Activated T-cell treated with anti-CD3 and anti-CD28 coated beads for 4 hours (primary cell): ENCODE measurements at regions not wholly inside any gene's neighbourhood (a gene's known extent, or its start where the extent isn't known, plus 50 kb on each side); places are given as distances from the start of the nearest gene placed in this dataset.
"Not testable (repeated sequence)": the region's sequence is repeated elsewhere in the genome, so short reads cannot be mapped to it uniquely, and the experiment has no call there.

Experiments
- DNase-seq: peaks from one replicate; pipeline ENCODE4 v3.0.0-alpha.2; 2020

DNA sequence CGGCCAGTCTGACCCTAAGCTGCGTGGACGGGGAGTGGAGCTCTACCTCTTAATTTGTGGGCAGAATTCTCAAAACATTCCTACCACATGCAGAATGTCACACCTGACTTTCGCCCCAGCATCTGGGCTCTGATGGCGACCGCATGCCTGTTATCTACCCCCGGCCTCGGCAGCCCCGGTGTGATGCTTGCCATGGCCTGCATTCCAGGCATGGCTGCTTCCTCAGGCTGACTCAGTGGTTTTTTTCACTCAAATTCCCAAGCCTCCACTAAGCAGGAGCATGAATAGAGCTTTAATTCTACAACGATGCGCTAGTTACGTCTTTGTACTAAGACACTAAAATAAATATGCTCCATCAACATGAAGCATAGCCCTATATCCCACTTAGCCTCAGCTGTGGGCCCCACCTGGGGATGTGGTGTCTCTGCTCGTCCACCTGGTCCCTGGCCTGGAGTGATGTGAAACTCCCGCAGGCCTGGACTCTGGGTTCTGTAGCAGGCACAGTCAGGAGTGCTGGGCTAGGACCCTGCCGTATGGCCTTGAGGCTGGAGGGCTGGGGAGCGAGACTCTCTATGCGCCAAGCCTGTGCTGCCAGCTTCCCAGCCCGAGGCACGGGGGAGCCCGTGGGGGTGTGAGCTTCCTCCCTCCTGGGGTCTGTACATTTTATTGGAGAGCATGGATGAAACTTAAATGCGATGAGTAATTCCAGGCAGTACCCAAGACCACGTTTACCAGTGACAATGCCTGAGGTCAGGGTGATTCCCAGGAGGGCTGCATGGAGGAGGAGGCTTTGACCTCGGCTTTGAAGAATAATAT, 153.2 kb downstream of the CTTN start:
- DNase-seq = no peak

DNA sequence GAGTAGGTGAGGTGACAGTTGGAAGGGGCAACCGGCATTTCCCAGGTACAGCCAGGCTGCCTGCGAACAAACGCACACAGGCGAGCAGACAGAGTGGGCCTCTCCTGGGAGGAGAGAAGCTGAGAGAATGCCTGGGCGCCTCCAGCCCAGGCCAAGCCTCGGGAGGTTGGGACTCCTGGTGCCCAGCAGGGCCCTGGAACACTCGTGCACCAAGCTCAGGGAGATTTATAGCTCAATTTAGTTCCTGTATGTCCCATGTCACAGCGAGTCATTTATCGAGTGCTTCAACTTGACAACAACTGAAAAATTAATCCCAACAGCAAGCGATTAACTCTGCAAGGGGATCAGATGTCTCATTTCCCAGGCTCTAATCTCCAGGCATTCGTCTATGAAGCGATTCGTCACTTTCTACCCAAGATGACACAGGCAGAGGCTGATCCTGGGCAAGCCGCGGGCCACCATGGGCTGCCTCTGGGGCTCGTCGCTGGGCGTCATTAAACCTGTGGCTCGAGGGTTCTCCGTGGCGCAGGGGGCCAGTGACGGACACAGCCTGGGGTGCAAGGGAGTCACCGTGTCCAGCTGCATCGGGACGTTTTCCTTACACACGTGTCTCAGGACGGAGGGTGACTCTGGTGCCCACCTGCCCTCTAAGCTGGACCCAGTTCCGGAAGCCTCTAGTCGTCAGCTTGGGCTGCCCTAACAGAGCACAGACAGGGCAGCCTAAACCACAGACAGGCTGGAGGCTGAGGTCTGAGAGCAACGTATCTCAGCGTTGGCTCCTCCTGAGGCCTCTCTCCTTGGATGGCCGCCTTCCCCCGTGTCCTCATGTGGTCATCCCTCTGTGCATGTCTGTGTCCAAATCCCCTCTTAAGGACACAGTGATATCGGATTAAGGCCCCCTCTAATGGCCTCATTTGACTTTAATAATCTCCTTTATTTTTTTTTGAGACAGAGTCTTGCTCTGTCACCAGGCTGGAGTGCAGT, 154.1 kb downstream of the CTTN start:
- DNase-seq = no peak

DNA sequence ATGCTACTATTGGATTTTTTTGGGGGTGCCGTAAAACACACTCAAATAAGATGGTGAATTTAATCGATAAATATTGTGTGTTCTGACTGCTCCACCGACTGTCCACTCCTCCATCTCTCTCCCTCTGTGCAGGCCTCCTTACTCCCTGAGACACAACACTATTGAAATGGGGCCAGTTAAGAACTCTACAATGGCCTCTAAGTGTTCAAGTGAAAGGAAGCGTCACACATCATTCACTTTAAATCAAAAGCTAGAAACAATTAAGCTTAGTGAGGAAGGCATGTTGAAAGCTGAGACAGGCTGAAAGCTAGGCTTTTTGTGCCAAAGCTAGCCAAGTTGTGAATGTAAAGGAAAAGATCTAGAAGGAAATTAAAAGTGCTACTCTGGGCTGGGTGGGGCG, 156.7 kb downstream of the CTTN start:
- DNase-seq = no peak

DNA sequence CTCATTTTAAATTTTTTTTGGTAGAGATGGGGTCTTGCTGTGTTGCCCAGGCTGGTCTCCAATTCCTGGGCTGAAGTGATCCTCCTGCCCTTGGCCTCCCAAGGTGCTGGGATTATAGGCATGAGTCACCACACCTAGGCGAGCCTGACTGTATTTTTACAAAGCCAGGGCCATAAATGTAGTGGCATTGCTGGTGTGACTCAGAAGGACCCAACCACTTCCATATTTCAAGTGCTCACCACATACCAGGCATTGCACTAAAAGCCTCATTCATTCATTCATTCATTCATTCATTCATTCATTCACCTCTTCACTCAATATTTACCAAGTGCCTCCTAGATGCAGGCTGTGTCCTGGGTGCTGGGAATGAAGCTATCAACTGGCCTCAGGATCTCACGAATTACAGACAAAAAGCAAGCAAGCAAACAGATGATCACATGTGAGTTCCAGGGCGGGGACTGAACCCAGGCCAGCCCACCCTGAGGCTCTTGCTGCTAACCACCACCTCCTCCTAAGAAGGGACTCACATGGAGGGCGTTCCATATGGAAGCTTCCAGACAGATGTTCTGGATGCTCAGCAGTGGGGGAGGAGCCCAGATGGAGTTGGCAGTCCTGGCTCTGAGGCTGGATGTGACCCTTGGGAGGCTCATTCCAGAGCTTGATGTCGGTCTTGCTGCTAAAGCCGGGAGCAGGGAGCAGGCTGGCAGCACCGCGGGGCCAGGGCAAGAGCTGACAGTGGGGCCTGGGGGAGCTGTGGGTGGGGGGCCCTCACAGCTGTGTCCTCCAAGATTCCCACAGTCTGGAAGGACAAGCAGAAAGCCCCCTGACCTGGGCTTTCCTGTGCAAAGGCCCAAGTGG, 158.8 kb downstream of the CTTN start:
- no peak for DNase-seq

DNA sequence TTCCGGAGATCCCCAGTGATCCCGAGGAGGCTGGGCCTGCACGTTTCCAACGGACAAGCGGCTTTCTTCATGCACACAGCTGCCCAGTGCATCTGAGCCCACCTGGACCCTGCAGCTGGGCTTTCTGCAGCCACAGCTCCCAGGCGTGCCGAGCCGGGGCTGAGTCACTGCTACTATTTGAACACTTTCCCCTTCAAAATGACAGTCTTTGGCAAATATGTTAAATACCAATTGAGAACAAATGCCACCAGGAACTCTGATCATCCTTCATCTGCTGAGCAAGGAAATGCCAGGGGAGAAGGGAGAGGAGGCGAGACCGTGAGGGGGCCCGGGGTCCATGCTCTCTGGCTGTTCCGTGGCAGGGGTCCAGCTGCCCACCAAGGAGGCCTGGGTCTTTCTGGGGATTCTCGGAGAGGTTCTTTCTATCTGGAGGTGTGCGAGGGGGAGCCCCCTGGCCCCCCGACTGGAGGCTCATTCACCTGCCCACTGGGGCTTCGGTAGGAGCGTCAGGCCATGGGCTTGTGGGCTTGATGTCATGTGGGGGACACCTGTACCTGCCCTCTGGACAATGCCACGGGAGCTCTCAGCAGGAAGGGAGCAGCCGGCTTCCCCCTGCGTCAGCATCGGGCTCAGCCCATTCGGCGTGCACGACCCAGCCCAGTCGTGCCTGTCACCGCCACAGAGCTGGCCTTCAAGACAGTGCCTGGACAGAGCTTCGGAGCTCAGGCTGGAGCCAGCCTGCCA, 159.6 kb downstream of the CTTN start:
- no peak for DNase-seq

DNA sequence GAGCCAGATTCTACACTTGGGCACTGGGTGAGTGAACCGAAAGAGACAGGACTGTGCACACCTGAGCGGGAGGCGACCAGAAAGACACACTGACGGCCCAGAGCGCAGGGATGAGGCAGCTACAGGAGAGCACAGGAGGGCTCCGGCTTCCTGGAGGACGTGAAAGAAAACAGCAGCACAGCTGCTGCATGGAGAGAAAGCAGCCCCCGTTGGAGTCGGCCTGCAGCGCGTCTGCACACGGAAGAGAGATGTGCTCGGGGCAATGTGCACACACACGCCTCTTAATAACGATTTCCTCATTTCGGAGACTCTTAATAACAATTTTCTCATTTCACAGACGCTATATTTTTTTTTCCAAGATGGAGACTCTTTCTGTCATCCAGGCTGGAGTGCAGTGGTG, 160.4 kb downstream of the CTTN start:
- no peak for DNase-seq

DNA sequence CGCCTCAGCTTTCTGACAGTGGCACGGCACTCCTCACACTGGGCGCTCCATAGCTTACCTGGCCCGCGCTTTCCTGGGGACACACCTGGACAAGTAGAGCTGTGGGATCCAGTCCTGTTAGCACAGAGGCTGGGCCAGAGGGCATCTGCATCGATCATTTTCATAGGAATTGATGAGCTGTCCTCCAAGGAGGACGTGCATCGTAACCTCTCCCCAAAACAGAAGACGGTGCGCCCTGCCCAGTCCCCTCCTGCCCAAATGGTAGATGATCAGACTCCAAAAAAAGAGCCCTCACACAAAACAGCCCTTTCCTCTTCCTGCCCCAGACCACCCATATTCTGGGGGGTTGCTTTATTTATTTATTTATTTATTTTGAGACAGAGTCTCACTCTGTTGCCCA, 161.2 kb downstream of the CTTN start:
- no peak for DNase-seq

DNA sequence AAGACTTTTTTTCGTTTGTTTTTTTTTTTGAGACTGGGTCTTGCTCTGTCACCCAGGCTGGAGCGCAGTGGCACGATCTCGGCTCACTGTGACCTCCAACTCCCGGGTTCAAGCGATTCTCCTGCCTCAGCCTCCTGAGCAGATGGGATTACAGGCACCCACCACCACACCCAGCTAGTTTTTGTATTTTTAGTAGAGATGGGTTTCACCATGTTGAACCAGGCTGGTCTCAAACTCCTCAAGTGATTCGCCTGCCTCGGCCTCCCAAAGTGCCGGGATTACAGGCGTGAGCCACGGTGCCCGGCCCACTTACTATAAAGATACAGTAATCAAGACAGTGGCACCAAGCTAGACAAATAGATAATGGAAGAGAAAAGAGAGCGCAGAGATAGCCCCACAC, 162.3 kb downstream of the CTTN start:
- not testable (repeated sequence) for DNase-seq

DNA sequence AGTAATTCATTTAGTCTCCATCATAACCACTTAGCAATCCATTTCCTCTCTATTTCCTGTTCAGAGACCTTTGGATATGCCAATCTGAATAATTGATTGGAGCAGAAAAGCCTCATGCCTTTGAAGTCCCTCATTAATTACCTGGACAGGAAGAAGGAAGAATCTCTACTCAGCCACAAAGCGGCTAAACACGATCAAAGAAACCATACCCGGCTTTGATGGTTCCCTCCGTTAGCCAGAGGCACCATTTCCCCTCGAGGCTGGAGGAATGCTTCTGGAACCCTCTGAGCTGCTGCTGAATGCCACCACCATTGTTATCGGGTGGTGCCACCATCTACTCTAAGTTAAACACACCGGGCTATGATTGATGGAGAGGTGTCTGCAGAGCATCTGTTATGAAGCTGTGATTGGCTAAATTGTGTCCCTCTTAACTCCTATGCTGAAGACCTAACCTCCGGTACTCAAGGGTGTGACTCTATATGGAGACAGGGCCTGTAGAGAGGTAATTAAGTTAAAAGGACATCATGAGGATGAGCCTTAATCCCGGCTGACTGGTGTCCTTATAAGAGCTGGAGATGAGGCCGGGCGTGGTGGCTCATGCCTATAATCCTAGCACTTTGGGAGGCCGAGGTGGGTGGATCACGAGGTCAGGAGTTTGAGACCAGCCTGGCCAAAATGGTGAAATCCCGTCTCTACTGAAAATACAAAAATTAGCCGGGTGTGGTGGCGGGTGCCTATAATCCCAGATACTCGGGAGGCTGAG, 168.6 kb downstream of the CTTN start:
- DNase-seq = no peak

DNA sequence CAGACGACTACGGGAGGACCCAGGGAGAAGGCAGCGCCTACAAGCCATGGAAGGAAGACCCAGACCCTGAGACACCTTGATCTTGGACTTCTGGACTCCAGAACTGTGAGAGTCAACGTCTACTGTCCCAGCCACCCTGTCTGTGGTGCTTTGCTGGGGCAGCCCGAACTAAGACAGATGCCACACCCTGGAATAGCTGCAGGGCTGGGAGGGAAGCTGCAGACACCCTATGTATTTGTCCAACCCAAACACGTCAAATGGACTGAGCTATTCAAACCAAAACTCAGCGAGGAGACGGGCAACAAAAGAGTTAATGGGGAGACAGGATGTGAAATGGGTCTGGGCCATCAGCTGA, 169.3 kb downstream of the CTTN start:
- no peak for DNase-seq

DNA sequence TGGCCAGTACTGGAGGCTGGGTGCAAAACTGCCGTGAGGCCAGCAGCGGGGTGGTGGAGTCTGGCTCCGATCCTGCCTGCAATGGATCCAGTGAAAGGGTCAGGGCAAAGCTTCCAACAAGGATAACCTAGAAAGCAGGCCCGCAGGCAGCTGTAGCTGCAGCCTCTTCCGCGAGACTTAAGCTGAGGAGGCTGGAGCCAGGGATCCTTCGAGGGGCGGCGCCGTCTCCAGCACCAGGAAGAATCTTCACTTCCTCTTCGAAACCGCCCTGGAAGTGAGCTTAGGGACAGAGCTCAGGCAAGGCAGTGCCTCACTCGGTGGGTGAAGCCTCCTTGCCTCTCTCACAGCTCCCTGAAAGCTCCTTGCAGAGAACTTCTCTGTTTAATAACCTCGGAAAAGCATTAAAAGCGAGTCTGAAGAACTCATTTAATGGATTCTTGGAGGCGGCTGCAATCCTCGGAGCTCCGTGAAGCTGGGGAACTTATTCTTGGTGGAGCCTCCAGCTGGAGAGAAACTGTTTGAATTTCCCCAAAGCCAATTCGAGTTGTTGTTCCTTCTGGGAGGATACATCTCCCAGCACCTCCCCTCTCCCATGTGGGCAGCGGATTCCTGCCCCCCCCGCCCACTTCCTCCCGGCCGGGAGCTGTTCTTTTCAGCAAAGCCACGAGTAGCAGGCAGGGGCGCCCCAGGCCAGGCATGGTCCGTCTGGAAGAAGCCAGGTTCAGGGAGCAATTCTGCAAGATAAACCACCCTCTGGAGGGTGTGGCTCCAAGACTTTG, 169.9 kb downstream of the CTTN start:
- no peak for DNase-seq

DNA sequence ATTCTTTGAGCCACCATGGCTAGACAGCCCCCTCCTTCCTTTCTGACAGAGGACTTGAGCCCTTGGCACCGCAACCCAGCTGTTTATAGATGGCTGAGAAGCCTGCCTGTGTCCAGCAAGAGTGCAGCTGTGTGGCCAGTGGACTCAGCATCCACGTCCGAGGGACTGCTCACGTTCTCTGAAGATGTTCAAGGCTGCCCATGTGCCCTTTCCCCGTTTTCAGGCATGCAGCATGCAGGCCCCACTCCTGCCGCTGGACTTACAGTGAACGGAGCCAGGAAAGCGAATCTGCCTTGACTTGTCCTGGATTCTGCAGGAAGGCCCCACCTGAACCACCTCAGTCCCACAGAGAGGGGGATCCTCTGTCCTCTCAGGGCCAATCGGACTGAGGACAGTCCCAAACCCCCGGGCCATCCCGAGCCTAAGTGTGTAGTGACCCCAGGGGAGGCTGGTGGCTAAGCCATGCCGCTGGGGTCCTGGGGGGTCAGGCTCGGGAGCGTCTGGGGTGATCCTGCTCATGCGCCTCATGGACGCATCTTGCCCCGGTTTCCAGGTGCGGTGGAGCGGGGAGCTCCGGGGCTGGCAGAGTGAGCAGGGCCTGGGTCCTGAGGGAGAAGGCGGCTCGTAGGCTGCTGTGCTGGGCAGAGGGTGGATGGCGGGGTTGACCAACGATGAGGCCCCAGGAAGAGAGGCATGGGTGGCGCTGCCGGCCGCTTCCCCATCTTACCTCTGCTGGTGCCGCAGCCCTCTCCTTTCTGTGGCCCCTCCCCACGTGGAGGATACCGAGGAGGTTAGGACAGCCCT, 170.7 kb downstream of the CTTN start:
- no peak for DNase-seq

DNA sequence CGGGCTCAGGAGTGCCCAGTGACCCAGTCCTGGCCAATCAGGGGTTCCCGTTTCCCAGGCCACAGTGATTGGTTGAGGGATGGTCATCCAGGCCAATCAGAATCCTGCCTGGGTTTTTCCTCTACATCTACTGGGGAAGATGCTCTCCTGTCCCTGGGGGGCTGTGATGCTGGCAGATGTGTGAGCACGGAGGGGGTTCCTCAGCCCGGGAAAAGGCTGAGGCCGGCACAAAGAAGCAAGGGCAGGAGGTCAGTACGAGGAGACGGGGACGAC, 171.2 kb downstream of the CTTN start:
- DNase-seq = no peak

DNA sequence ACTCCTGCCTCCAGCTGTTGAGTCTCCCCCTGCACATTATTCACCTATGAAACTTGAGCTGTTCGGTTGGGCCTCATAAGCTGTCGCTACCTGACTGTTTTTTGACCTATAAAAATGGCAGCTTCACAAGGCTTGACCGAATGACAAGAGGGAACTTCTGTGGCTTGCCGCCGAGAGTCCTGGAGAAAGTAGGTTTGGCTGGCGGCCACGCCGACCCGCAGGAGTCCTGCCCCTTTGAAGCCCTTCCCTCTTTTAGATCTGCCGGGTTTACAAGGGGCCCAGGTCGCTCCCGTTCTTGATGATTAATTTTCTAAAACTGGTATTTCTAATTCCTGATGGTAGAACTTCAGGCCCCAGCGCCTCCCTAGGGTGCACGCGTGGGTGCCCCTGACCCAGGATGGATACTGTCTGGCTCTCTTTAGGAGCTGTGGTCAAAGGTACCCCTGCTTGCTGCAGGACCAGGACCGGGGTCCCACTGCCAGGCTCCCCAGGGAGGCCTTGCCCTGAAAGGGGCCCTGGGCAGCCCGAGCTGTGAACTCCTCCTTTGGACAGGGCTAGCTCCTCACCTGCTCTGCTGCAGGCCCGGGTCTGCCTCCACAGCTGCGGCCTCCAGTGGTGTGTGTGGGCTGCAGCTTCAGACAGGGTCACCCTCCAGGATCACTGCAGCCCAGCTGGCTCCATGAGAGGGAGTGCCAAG, 171.8 kb downstream of the CTTN start:
- DNase-seq = no peak

DNA sequence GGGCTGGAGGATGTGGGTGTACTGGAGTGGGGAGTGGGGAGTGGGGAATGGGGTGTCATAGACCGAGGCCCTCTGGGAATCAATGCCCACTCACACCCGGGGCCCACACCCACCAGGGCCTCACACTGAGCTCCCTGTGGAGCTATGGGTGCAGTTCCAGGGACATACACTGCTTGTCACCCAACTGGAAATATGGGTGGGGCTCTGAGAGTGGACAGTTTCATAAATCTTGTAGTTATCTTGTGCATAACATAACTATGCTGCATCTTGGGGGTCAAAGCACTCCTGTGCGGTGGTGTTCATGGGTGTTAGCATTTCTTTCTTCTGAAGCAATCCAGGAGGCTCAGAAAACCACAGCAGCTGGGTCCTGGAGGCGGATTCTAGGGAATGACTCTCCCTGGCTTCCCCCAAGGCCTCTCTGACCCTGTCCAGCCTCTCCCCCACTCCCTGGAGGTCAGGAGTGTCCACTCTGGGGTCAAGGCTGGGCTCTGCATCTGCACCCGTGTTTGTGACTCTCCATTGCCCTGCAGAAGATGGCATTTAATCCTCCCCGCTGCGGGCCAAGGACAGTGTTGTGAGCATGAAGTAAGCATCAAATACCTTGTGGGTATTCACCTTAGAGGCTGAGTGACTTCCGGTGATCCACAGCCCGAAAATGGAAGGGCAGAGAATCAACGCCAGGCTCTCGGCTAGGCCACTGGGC, 172.5 kb downstream of the CTTN start:
- DNase-seq = no peak

DNA sequence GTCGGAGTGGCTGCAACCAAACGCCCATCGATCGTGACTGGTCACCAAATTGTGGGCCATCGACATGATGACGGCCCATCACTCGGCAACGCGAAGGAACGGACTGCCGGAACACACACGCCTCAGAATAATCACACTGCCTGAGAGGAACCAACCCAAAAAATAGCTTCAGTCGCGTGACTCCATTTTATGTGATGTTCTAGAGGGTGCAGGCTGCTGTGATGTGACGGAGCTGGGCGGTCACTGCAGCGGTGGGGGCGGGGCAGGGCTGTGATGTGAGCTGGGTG, 174.6 kb downstream of the CTTN start:
- DNase-seq = no peak

DNA sequence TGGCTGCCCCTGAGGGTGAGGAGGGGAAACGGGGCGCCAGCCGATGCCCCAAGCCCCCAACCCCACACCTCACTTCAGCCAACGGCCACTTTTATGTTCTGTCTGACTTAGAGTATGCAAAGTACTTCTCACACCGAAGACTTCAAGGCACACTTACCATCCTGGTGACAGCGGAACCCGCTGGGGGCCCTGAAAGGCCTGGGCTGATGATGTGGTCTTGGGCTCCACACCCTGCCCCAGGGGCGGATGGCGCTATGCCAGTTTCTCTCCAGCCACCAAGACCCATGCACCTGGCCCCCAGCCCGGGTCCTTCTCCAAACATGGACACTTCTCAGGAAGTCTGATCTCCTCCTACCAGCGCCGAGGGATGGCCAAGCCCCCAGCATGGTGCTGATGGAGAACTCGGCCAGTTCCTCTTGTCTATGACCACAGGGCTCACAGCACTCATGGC, 175.4 kb downstream of the CTTN start:
- DNase-seq = no peak

DNA sequence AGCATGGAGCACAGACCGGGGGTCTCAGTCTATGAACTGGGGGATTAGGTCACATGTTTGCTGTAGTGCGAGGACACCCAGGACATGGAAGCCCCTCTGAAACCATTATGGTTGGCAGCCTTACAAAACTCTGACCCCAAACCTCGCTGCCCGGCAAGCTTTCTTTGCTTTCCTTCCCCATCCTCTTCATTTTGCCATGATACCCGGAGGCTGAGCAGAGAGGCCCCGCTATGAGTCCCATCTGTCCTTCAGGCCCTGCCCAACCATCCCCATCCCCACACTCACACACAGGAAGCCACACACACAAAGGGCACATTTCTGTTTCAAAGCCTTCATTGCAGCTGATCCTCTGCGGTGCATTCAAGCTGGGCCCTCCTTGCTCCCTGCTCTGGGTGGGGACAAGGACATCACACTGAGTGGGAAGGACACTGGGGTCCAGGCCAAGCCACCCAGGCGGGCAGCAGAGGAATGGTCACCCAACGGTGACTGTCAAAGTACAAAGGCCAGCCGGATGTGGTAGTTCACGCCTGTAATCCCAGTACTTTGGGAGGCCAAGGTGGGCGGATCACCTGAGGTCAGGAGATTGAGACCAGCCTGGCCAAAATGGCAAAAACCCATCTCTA, 176.5 kb downstream of the CTTN start:
- no peak for DNase-seq
